ENCODE measurements at regions not wholly inside any gene's neighbourhood (a gene's known extent, or its start where the extent isn't known, plus 50 kb on each side); places are given as distances from the start of the nearest gene placed in this dataset.

- Histone ChIP-seq H3K4me1 (ENCODE audit: control insufficient read depth in 2 of 3, insufficient read depth in 2 of 3, low read depth in 1 of 3, low read length in 3 of 3) (no peaks in the 10 kb centered on the region), H3K9me3 (ENCODE audit: control insufficient read depth in 2 of 3, insufficient read depth in 1 of 3, low read length in 3 of 3) (no peaks in the 10 kb centered on the region), H3K27ac (ENCODE audit: low read depth in 2 of 2, low read length in 2 of 2) (no peak overlapping the region), H3K27me3 (ENCODE audit: control insufficient read depth, insufficient read depth, low read length) (no peaks in the 10 kb centered on the region), H3K36me3 (ENCODE audit: control insufficient read depth in 2 of 3, insufficient read depth in 3 of 3, low read length in 3 of 3) (no peaks in the 10 kb centered on the region), H3K4me3 (ENCODE audit: low read length in 3 of 3) (no peak overlapping the region), H3K9ac (ENCODE audit: low read length in 3 of 3) (no peak overlapping the region)
- intact Hi-C loops (cut with DNase I): no loop called here
- FAIRE-seq (no peak), DNase-seq (peak in 1 of 5 donors; percentile 37)
- TF ChIP-seq CTCF (IDR thresholded peaks at IDR 0.05; ENCODE audit: borderline replicate concordance, extremely low read depth, insufficient read depth): no peak
Observed at GRCh38 chr9:96073531-96074480, 198.3 kb downstream of the ERCC6L2 start.

DNA sequence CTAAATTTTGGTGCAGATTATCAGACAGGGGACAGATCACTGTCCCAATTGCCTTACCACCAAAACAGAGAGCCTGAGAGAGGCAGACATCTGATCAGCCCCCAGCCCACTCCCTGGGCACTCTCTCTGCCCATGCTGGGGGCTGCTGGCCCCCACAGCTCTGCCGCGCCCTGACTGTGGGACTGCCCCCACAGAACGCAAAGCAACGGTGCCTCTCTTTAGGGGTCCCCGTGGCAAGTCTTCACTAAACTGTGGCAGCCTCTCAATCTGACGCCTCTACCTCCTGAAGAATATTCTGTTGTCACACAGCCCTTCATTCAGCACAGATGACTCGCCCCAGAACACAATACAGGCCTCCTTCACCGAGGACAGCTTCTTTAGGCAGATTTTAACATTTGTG, 197.4 kb downstream of the ERCC6L2 start:
- intact Hi-C loops (cut with DNase I): no loop called here
- Histone ChIP-seq H3K4me1 (ENCODE audit: control insufficient read depth in 2 of 3, insufficient read depth in 2 of 3, low read depth in 1 of 3, low read length in 3 of 3) (no peaks in the 10 kb centered on the region), H3K36me3 (ENCODE audit: control insufficient read depth in 2 of 3, insufficient read depth in 3 of 3, low read length in 3 of 3) (no peaks in the 10 kb centered on the region), H3K27me3 (ENCODE audit: control insufficient read depth, insufficient read depth, low read length) (no peaks in the 10 kb centered on the region), H3K9ac (ENCODE audit: low read length in 3 of 3) (no peak overlapping the region), H3K9me3 (ENCODE audit: control insufficient read depth in 2 of 3, insufficient read depth in 1 of 3, low read length in 3 of 3) (no peaks in the 10 kb centered on the region), H3K4me3 (ENCODE audit: low read length in 3 of 3) (no peak overlapping the region), H3K27ac (ENCODE audit: low read depth in 2 of 2, low read length in 2 of 2) (no peak overlapping the region)
- no peak for TF ChIP-seq CTCF (IDR thresholded peaks at IDR 0.05; ENCODE audit: borderline replicate concordance, extremely low read depth, insufficient read depth)
- DNase-seq (no peak), FAIRE-seq (no peak)

GRCh38 chr9:96071815-96072124, 196.3 kb downstream of the ERCC6L2 start:
- intact Hi-C loops (cut with DNase I): no loop called here
- Histone ChIP-seq H3K27me3 (ENCODE audit: control insufficient read depth, insufficient read depth, low read length) (no peaks in the 10 kb centered on the region), H3K9ac (ENCODE audit: low read length in 3 of 3) (no peak overlapping the region), H3K4me1 (ENCODE audit: control insufficient read depth in 2 of 3, insufficient read depth in 2 of 3, low read depth in 1 of 3, low read length in 3 of 3) (no peaks in the 10 kb centered on the region), H3K36me3 (ENCODE audit: control insufficient read depth in 2 of 3, insufficient read depth in 3 of 3, low read length in 3 of 3) (no peaks in the 10 kb centered on the region), H3K9me3 (ENCODE audit: control insufficient read depth in 2 of 3, insufficient read depth in 1 of 3, low read length in 3 of 3) (no peaks in the 10 kb centered on the region), H3K4me3 (ENCODE audit: low read length in 3 of 3) (no peak overlapping the region), H3K27ac (ENCODE audit: low read depth in 2 of 2, low read length in 2 of 2) (no peak overlapping the region)
- TF ChIP-seq CTCF (IDR thresholded peaks at IDR 0.05; ENCODE audit: borderline replicate concordance, extremely low read depth, insufficient read depth): no peak
- FAIRE-seq (no peak), DNase-seq (no peak)
